OCI-LY7 (cell line): ENCODE measurements at regions not wholly inside any gene's neighbourhood (a gene's known extent, or its start where the extent isn't known, plus 50 kb on each side); places are given as distances from the start of the nearest gene placed in this dataset.

Source experiments
- CTCF ChIP-seq: fragments of 200-600 bp; sonication (generic); conservative IDR thresholded peaks from 2 replicates; pipeline ENCODE4 v1.5.1; 2014; ENCODE audit warnings: mild to moderate bottlenecking, antibody characterized with exemption, low read length, moderate library complexity, mixed read lengths
- EZH2phosphoT487 ChIP-seq: fragments of 200-600 bp; sonication (generic); IDR thresholded peaks from 2 replicates; pipeline ENCODE4 v1.6.1; 2018; ENCODE audit warnings: low read depth, borderline replicate concordance, mild to moderate bottlenecking, mixed run types, antibody characterized with exemption, low read length, moderate library complexity, mixed read lengths

GRCh38 chr1:63713041-63713440 lies 60.8 kb upstream of the ROR1 start:
- TF ChIP-seq CTCF (no peak), EZH2phosphoT487 (no peak)
